ENCODE measurements at regions not wholly inside any gene's neighbourhood (a gene's known extent, or its start where the extent isn't known, plus 50 kb on each side); places are given as distances from the start of the nearest gene placed in this dataset.
"Not testable (repeated sequence)": the region's sequence is repeated elsewhere in the genome, so short reads cannot be mapped to it uniquely, and the experiment has no call there.

DNA sequence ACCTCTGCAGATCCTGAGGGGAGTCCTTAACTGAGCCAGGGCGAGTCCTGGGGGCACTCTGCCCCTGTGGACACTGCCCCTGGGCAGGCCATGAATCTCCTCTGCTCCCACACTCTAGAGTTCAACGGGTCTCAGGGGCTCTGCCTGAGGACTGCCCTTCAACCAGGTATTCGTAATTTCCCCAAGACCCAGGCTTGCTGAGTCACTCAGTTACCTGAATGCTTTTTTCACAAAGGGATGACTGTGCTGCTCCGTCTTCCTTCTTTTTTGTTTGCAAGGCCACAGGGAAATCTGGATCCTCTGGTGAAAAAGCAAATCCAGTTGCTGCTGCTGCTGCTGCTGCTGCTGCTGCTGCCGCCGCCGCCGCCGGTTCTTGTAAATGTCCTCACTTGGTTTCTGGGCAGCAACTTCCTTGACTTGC is 157.2 kb upstream of the FAM20C start:
- TF ChIP-seq, protein P1, sequence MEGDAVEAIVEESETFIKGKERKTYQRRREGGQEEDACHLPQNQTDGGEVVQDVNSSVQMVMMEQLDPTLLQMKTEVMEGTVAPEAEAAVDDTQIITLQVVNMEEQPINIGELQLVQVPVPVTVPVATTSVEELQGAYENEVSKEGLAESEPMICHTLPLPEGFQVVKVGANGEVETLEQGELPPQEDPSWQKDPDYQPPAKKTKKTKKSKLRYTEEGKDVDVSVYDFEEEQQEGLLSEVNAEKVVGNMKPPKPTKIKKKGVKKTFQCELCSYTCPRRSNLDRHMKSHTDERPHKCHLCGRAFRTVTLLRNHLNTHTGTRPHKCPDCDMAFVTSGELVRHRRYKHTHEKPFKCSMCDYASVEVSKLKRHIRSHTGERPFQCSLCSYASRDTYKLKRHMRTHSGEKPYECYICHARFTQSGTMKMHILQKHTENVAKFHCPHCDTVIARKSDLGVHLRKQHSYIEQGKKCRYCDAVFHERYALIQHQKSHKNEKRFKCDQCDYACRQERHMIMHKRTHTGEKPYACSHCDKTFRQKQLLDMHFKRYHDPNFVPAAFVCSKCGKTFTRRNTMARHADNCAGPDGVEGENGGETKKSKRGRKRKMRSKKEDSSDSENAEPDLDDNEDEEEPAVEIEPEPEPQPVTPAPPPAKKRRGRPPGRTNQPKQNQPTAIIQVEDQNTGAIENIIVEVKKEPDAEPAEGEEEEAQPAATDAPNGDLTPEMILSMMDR (conservative IDR thresholded peaks at IDR 0.05; ENCODE audit: low read depth, low read length), result not testable (repeated sequence)
- not testable (repeated sequence) for TF ChIP-seq EZH2 (IDR thresholded peaks at IDR 0.05; ENCODE audit: low read length, unreplicated experiment); EZH2phosphoT487 (IDR thresholded peaks at IDR 0.05; ENCODE audit: borderline replicate concordance, low read length)
